Naive thymus-derived CD4-positive, alpha-beta T cell (primary cell): ENCODE measurements at regions not wholly inside any gene's neighbourhood (a gene's known extent, or its start where the extent isn't known, plus 50 kb on each side); places are given as distances from the start of the nearest gene placed in this dataset.

ENCODE experiments used
- ATAC-seq: fragments of 150-1000 bp; cut with Tn5 transposase; 2 replicates; pipeline ENCODE4 v1.10.0; 2021; ENCODE audit warnings: mild to moderate bottlenecking, moderate library complexity
- CTCF ChIA-PET: fragments of 350-600 bp; sonication (Branson Sonifier 250); formaldehyde crosslinking; loops from one replicate; lab custom pipeline; 2021; ENCODE audit warnings: antibody characterized with exemption; lab: Charles Lee
- POLR2A ChIA-PET: fragments of 350-600 bp; sonication (Branson Sonifier 250); formaldehyde crosslinking; loops from one replicate; lab custom pipeline; 2021; ENCODE audit warnings: antibody characterized with exemption, inconsistent platforms; lab: Charles Lee
- DNase-seq, 9 donors: peaks; one replicate each; pipeline versions ENCODE4 v3.0.0 to v3.0.0-alpha.2; 2020 to 2022; ENCODE audit warnings: mixed read lengths in 1 of 9
- H3K27ac ChIP-seq: one replicate; pipeline ENCODE4 v1.7.0; 2013; ENCODE audit warnings: mild to moderate bottlenecking, low read depth, low read length, moderate library complexity
- H3K27me3 ChIP-seq, 2 donors: one replicate each; pipeline ENCODE4 v1.7.0; 2013; ENCODE audit warnings: low read length in 2 of 2, mild to moderate bottlenecking in 2 of 2, moderate library complexity in 2 of 2; ENCODE audit not compliant: control insufficient read depth in 2 of 2, insufficient read depth in 2 of 2
- H3K36me3 ChIP-seq, 3 experiments: 1 replicate in 2 of 3; 2 replicates in 1 of 3; pipeline ENCODE4 v1.7.0; 2013; ENCODE audit warnings: low read length in 3 of 3, mild to moderate bottlenecking in 3 of 3, moderate library complexity in 1 of 3; ENCODE audit not compliant: insufficient read depth in 3 of 3, control insufficient read depth in 2 of 3
- H3K4me1 ChIP-seq, 2 donors: one replicate each; pipeline ENCODE4 v1.7.0; 2013; ENCODE audit warnings: low read length in 2 of 2, mild to moderate bottlenecking in 2 of 2, moderate library complexity in 1 of 2; ENCODE audit not compliant: control insufficient read depth in 2 of 2, insufficient read depth in 2 of 2
- H3K4me3 ChIP-seq: 2 replicates; pipeline ENCODE4 v1.7.0; 2013; ENCODE audit warnings: mild to moderate bottlenecking, low read length
- H3K9me3 ChIP-seq, 3 experiments: 1 replicate in 2 of 3; 2 replicates in 1 of 3; pipeline ENCODE4 v1.7.0; 2013; ENCODE audit warnings: low read length in 3 of 3; ENCODE audit not compliant: control insufficient read depth in 2 of 3
- H3K27ac Mint-ChIP-seq, 9 donors: one replicate each; pipeline ENCODE4 v1.8.0; 2020 to 2022; ENCODE audit warnings: mixed read lengths in 9 of 9, mild to moderate bottlenecking in 8 of 9, moderate library complexity in 5 of 9, inconsistent platforms in 2 of 9
- H3K27me3 Mint-ChIP-seq, 5 donors: one replicate each; pipeline ENCODE4 v1.8.0; 2021 to 2022; ENCODE audit warnings: mixed read lengths in 5 of 5, mild to moderate bottlenecking in 1 of 5
- H3K36me3 Mint-ChIP-seq, 5 donors: one replicate each; pipeline ENCODE4 v1.8.0; 2020 to 2022; ENCODE audit warnings: mixed read lengths in 5 of 5, mild to moderate bottlenecking in 3 of 5, inconsistent platforms in 1 of 5
- H3K4me1 Mint-ChIP-seq, 7 donors: one replicate each; pipeline ENCODE4 v1.8.0; 2020 to 2022; ENCODE audit warnings: mixed read lengths in 7 of 7, mild to moderate bottlenecking in 3 of 7, inconsistent platforms in 1 of 7
- H3K4me3 Mint-ChIP-seq, 10 donors: one replicate each; pipeline ENCODE4 v1.8.0; 2020 to 2022; ENCODE audit warnings: mild to moderate bottlenecking in 10 of 10, mixed read lengths in 10 of 10, moderate library complexity in 6 of 10, inconsistent platforms in 2 of 10
- H3K9me3 Mint-ChIP-seq, 11 donors: one replicate each; pipeline ENCODE4 v1.8.0; 2020 to 2022; ENCODE audit warnings: mixed read lengths in 11 of 11, mild to moderate bottlenecking in 4 of 11, inconsistent platforms in 1 of 11, moderate library complexity in 1 of 11
- intact Hi-C, 2 donors: fragments of 100-400 bp; cut with micrococcal nuclease; formaldehyde crosslinking; loops; one replicate each; pipeline ENCODE4 v1.15.1; 2023

GRCh38 chr16:26374279-26374925 lies 682.6 kb downstream of the HS3ST4 start:
- H3K9me3 Mint-ChIP-seq = peaks cover 0 to 8% (median 1%) of the 10 kb centered on the region in 11 donors

GRCh38 chr16:26382586-26382985 lies 684.1 kb upstream of the C16orf82 start:
- Histone ChIP-seq H3K9me3 (no peaks in the 10 kb centered on the region), H3K27me3 (no peaks in the 10 kb centered on the region), H3K36me3 (no peaks in the 10 kb centered on the region), H3K27ac (no peak overlapping the region), H3K4me3 (no peak overlapping the region), H3K4me1 (no peaks in the 10 kb centered on the region)
- ATAC-seq (no peak), DNase-seq (no peak)
- peaks cover 0 to 16% (median 6%) of the 10 kb centered on the region in 5 donors for H3K27me3 Mint-ChIP-seq
- POLR2A ChIA-PET = no interaction called here
- no peak overlapping the region for H3K27ac Mint-ChIP-seq
- H3K9me3 Mint-ChIP-seq = peaks cover 0 to 7% (median 0%) of the 10 kb centered on the region in 11 donors
- H3K4me1 Mint-ChIP-seq = no peaks in the 10 kb centered on the region
- H3K4me3 Mint-ChIP-seq = no peak overlapping the region
- intact Hi-C loops = no loop called here
- CTCF ChIA-PET = no interaction called here
- no peaks in the 10 kb centered on the region for H3K36me3 Mint-ChIP-seq

More at GRCh38 chr16:26374279-26374925, 682.6 kb downstream of the HS3ST4 start:
- peaks cover 0 to 7% (median 0%) of the 10 kb centered on the region in 3 experiments for H3K9me3 ChIP-seq
- Mint-ChIP-seq H3K27ac (no peak overlapping the region), H3K27me3 (no peaks in the 10 kb centered on the region), H3K4me1 (no peaks in the 10 kb centered on the region), H3K36me3 (no peaks in the 10 kb centered on the region), H3K4me3 (no peak overlapping the region)
- intact Hi-C loops = no loop called here
- no peak overlapping the region for H3K4me3 ChIP-seq
- ChIA-PET POLR2A (no interaction called here), CTCF (no interaction called here)
- DNase-seq (no peak), ATAC-seq (no peak)
- no peaks in the 10 kb centered on the region for H3K27me3 ChIP-seq
- H3K4me1 ChIP-seq = no peaks in the 10 kb centered on the region
- H3K27ac ChIP-seq = no peak overlapping the region
- no peaks in the 10 kb centered on the region for H3K36me3 ChIP-seq

GRCh38 chr16:26386096-26386495 lies 680.6 kb upstream of the C16orf82 start:
- no peaks in the 10 kb centered on the region for H3K36me3 ChIP-seq
- CTCF ChIA-PET = interaction anchor here (0.6 kb wide), 1 partner anchor 12 kb away, joined by 4 read pairs; no protein-coding TSS in a partner anchor
- no peaks in the 10 kb centered on the region for H3K36me3 Mint-ChIP-seq

DNA sequence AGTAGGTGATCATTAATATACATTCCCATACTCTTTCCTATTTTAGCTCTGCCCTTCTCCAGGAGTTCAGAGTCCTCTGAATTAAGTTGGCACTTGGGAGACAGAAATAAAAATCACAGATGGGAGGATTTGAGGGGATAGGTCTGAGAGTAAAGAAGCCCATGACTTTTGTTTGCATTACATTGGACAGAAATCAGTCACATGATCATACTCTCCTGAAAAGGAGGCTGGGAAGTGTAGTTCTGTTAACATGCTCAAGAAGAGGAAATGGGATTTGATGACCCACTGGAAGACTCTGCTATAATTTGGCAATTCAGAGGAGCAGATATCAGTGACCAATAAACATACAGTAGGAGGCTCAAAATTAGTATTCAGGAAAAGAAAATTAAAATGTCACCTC lies 674.9 kb upstream of the C16orf82 start:
- Histone ChIP-seq H3K4me3 (no peak overlapping the region), H3K27ac (no peak overlapping the region), H3K27me3 (no peaks in the 10 kb centered on the region), H3K9me3 (no peaks in the 10 kb centered on the region), H3K4me1 (no peaks in the 10 kb centered on the region), H3K36me3 (no peaks in the 10 kb centered on the region)
- Mint-ChIP-seq H3K27me3 (peaks cover 0 to 26% (median 17%) of the 10 kb centered on the region in 5 donors), H3K27ac (no peak overlapping the region), H3K4me3 (no peak overlapping the region), H3K4me1 (peaks cover 0 to 1% (median 0%) of the 10 kb centered on the region in 7 donors), H3K9me3 (peaks cover 0 to 10% (median 4%) of the 10 kb centered on the region in 11 donors), H3K36me3 (no peaks in the 10 kb centered on the region)
- intact Hi-C loops = no loop called here
- ATAC-seq = no peak
- no peak for DNase-seq
- CTCF ChIA-PET = no interaction called here
- POLR2A ChIA-PET = no interaction called here

More at GRCh38 chr16:26386096-26386495, 680.6 kb upstream of the C16orf82 start:
- H3K9me3 ChIP-seq = no peaks in the 10 kb centered on the region
- no peaks in the 10 kb centered on the region for H3K27me3 ChIP-seq
- Mint-ChIP-seq H3K9me3 (peaks cover 0 to 4% (median 0%) of the 10 kb centered on the region in 11 donors), H3K27me3 (peaks cover 2 to 24% (median 11%) of the 10 kb centered on the region in 5 donors), H3K27ac (no peak overlapping the region), H3K4me1 (no peaks in the 10 kb centered on the region), H3K4me3 (no peak overlapping the region)
- H3K4me3 ChIP-seq = no peak overlapping the region
- H3K27ac ChIP-seq = no peak overlapping the region
- DNase-seq (no peak), ATAC-seq (no peak)
- POLR2A ChIA-PET = no interaction called here
- intact Hi-C loops = no loop called here
- H3K4me1 ChIP-seq = no peaks in the 10 kb centered on the region

DNA sequence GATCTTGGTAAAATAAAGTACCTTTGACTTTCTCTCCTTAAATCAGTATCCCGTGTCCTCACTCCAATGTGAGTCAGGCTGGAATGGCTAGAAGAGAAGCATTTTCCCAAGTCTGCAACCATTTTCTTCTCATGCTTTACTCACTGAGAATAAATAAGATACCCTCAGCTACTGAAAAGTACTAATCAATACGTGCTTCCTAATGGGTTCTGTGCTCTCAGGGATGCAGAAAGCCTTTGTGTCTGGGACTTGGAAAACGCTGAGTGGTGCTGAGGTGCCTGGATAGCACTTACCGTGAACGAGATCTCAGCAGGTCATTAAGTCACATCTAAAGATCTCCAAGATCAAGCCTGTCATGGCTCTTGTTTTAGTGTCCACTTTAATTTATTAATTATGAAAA lies 672.3 kb upstream of the C16orf82 start:
- H3K27me3 ChIP-seq = no peaks in the 10 kb centered on the region
- no peaks in the 10 kb centered on the region for H3K36me3 Mint-ChIP-seq
- H3K9me3 ChIP-seq = no peaks in the 10 kb centered on the region
- peaks cover 0 to 10% (median 5%) of the 10 kb centered on the region in 11 donors for H3K9me3 Mint-ChIP-seq
- H3K27ac ChIP-seq = no peak overlapping the region
- H3K4me1 ChIP-seq = no peaks in the 10 kb centered on the region
- H3K4me3 ChIP-seq = no peak overlapping the region
- no peak overlapping the region for H3K4me3 Mint-ChIP-seq
- ATAC-seq (no peak), DNase-seq (no peak)
- H3K27me3 Mint-ChIP-seq = peaks cover 0 to 26% (median 17%) of the 10 kb centered on the region in 5 donors
- intact Hi-C loops = no loop called here
- CTCF ChIA-PET = no interaction called here
- H3K36me3 ChIP-seq = no peaks in the 10 kb centered on the region
- H3K27ac Mint-ChIP-seq = no peak overlapping the region
- H3K4me1 Mint-ChIP-seq = peaks cover 0 to 1% (median 0%) of the 10 kb centered on the region in 7 donors
- POLR2A ChIA-PET = no interaction called here

GRCh38 chr16:26395700-26396099 lies 671.0 kb upstream of the C16orf82 start:
- Mint-ChIP-seq H3K36me3 (peaks cover 0 to 4% (median 0%) of the 10 kb centered on the region in 5 donors), H3K4me1 (peaks cover 0 to 1% (median 0%) of the 10 kb centered on the region in 7 donors), H3K4me3 (no peak overlapping the region), H3K27ac (no peak overlapping the region), H3K27me3 (peaks cover 0 to 19% (median 18%) of the 10 kb centered on the region in 5 donors), H3K9me3 (peaks cover 0 to 16% (median 5%) of the 10 kb centered on the region in 11 donors)
- Histone ChIP-seq H3K4me1 (no peaks in the 10 kb centered on the region), H3K4me3 (no peak overlapping the region), H3K27ac (no peak overlapping the region), H3K36me3 (no peaks in the 10 kb centered on the region), H3K9me3 (no peaks in the 10 kb centered on the region), H3K27me3 (no peaks in the 10 kb centered on the region)
- intact Hi-C loops = no loop called here
- DNase-seq = no peak
- ChIA-PET POLR2A (no interaction called here), CTCF (no interaction called here)
- ATAC-seq = no peak
